Loucy (cell line): ENCODE measurements at regions not wholly inside any gene's neighbourhood (a gene's known extent, or its start where the extent isn't known, plus 50 kb on each side); places are given as distances from the start of the nearest gene placed in this dataset.

Experiments
- H2AFZ ChIP-seq: fragments of 200-600 bp; sonication (generic); 2 replicates; pipeline ENCODE4 v1.6.0; 2016; ENCODE audit warnings: antibody characterized with exemption, mild to moderate bottlenecking, low read length, moderate library complexity
- H3F3A ChIP-seq: fragments of 200-600 bp; 2 replicates; pipeline ENCODE4 v1.6.0; 2016; ENCODE audit warnings: antibody characterized with exemption, low read depth, mild to moderate bottlenecking
- H3K27me3 ChIP-seq: fragments of 200-600 bp; sonication (generic); 2 replicates; pipeline ENCODE4 v1.6.1; 2014; ENCODE audit warnings: low read length, mild to moderate bottlenecking; ENCODE audit not compliant: insufficient read depth, poor library complexity, severe bottlenecking
- H3K36me3 ChIP-seq: fragments of 200-600 bp; sonication (generic); 2 replicates; pipeline ENCODE4 v1.6.1; 2016; ENCODE audit warnings: low read length; ENCODE audit not compliant: insufficient read depth
- H3K4me1 ChIP-seq: fragments of 200-600 bp; sonication (generic); 2 replicates; pipeline ENCODE4 v1.5.1; 2014; ENCODE audit warnings: low read length, mild to moderate bottlenecking; ENCODE audit not compliant: insufficient read depth, poor library complexity, severe bottlenecking
- H3K4me2 ChIP-seq: fragments of 200-600 bp; sonication (generic); 2 replicates; pipeline ENCODE4 v1.6.0; 2014; ENCODE audit warnings: antibody characterized with exemption, low read length, low read depth, mild to moderate bottlenecking; ENCODE audit not compliant: poor library complexity, severe bottlenecking
- H3K4me3 ChIP-seq: fragments of 200-600 bp; sonication (generic); 2 replicates; pipeline ENCODE4 v1.5.1; 2014; ENCODE audit warnings: low read length, mild to moderate bottlenecking, mixed read lengths; ENCODE audit not compliant: poor library complexity, severe bottlenecking
- H3K79me2 ChIP-seq: fragments of 200-600 bp; sonication (generic); 2 replicates; pipeline ENCODE4 v1.6.1; 2014; ENCODE audit warnings: low read length; ENCODE audit not compliant: insufficient read depth
- H3K9ac ChIP-seq: fragments of 200-600 bp; sonication (generic); 2 replicates; pipeline ENCODE4 v1.6.0; 2014; ENCODE audit warnings: mild to moderate bottlenecking, low read depth, low read length, moderate library complexity; ENCODE audit not compliant: poor library complexity, severe bottlenecking
- H3K9me2 ChIP-seq: fragments of 200-600 bp; sonication (generic); replicated peaks from 2 replicates; pipeline ENCODE4 v1.6.1; 2016; ENCODE audit warnings: low read depth, low read length, mixed read lengths
- H3K9me3 ChIP-seq: fragments of 200-600 bp; sonication (generic); 2 replicates; pipeline ENCODE4 v1.6.1; 2014; ENCODE audit warnings: mild to moderate bottlenecking, antibody characterized with exemption, low read length, low read depth; ENCODE audit not compliant: insufficient read depth
- H4K20me1 ChIP-seq: fragments of 200-600 bp; sonication (generic); 2 replicates; pipeline ENCODE4 v1.6.0; 2014; ENCODE audit warnings: antibody characterized with exemption, low read length, mild to moderate bottlenecking; ENCODE audit not compliant: insufficient read depth, poor library complexity, severe bottlenecking
- CTCF ChIP-seq: fragments of 200-600 bp; sonication (generic); conservative IDR thresholded peaks from 2 replicates; pipeline ENCODE4 v1.5.1; 2014; ENCODE audit warnings: mild to moderate bottlenecking, antibody characterized with exemption, low read length
- EZH2phosphoT487 ChIP-seq: fragments of 200-600 bp; IDR thresholded peaks from 2 replicates; pipeline ENCODE4 v1.6.1; 2018; ENCODE audit warnings: antibody characterized with exemption, mild to moderate bottlenecking, moderate library complexity, borderline replicate concordance

DNA sequence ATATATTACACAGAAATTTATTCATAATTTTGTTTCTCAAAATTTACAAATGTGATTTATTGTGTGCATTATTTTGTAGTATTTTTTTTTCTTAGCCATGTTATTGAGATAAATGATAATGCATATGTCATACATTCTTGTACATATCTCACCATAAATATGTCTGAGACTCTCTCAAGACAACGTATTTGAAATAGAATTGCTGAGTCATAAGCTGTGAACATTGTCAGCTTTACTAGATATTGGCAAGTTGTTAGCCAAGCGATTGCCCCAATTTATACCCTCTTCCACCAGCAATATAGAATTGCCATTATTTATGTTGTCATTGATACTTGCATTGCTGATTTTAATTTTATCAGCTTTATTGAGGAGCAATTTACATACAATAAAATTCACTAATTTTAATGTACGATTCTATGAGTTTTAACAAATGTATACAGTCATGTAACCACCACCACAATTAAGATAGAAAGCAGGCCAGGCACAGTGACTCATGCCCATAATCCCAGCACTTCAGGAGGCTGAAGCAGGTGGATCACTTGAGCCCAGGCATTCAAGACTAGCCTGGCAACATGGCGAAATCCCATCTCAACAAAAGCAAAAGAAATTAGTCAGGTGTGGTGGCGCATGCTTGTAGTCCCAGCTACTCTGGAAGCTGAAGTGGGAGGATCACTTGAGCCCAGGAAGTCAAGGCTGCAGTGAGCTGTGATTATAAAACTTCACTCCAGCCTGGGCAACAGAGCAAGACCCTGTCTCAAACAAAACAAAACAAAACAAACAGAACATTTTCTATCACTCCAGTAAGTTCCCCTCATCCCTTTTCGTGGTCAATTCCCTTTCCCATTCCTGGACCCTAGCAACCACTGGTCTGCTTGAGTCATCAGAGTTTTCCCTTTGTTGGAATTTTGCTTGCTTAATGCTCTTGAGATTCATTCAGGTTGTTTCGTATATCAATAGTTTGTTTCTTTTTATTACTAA lies 373.1 kb downstream of the MFSD1 start:
- Histone ChIP-seq H3K27me3 (no peaks in the 10 kb centered on the region), H3K9ac (no peak overlapping the region), H2AFZ (no peak overlapping the region), H3K4me2 (no peak overlapping the region), H3K4me1 (peaks cover under 1% of the 10 kb centered on the region), H4K20me1 (no peaks in the 10 kb centered on the region), H3K79me2 (no peaks in the 10 kb centered on the region), H3F3A (no peaks in the 10 kb centered on the region), H3K36me3 (no peaks in the 10 kb centered on the region), H3K9me3 (no peaks in the 10 kb centered on the region), H3K9me2 (no peaks in the 10 kb centered on the region), H3K4me3 (no peak overlapping the region)
- no peak for TF ChIP-seq CTCF
- TF ChIP-seq EZH2phosphoT487: no peak

GRCh38 chr3:159178209-159178897 lies 376.5 kb downstream of the MFSD1 start:
- Histone ChIP-seq H3K9me3 (no peaks in the 10 kb centered on the region), H3F3A (no peaks in the 10 kb centered on the region), H4K20me1 (no peaks in the 10 kb centered on the region), H3K9me2 (no peaks in the 10 kb centered on the region), H3K4me2 (no peak overlapping the region), H3K4me3 (no peak overlapping the region), H3K36me3 (no peaks in the 10 kb centered on the region), H3K9ac (no peak overlapping the region), H3K27me3 (no peaks in the 10 kb centered on the region), H3K4me1 (peaks cover 8% of the 10 kb centered on the region), H3K79me2 (no peaks in the 10 kb centered on the region), H2AFZ (no peak overlapping the region)
- no peak for TF ChIP-seq CTCF
- TF ChIP-seq EZH2phosphoT487: no peak

DNA sequence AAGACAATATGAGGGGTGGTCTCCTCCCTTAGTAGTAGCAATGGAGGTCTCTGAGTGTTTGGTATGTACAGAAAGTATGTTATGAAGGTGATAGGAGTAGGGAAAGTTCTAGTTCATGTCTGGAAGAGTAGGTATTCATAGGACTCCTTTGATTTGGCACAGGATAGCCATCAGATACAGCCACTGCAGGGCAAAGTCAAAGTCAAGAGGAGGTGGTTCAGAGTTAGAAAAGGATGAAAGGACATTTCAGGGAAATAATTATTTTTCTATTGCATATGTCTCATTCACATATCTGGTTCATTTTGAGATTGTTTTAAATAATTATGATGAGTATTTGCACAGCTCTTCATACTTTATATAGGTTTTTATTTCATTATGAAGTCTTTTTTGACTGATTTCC lies 381.1 kb downstream of the MFSD1 start:
- no peaks in the 10 kb centered on the region for H3K27me3 ChIP-seq
- TF ChIP-seq CTCF (no peak), EZH2phosphoT487 (no peak)
- no peak overlapping the region for H2AFZ ChIP-seq
- H3K36me3 ChIP-seq: no peaks in the 10 kb centered on the region
- H4K20me1 ChIP-seq: no peaks in the 10 kb centered on the region
- H3F3A ChIP-seq: no peaks in the 10 kb centered on the region
- H3K4me2 ChIP-seq: no peak overlapping the region
- no peak overlapping the region for H3K9ac ChIP-seq
- peaks cover 27% of the 10 kb centered on the region for H3K4me1 ChIP-seq
- H3K4me3 ChIP-seq: no peak overlapping the region
- H3K9me2 ChIP-seq: no peaks in the 10 kb centered on the region
- H3K9me3 ChIP-seq: no peaks in the 10 kb centered on the region
- no peaks in the 10 kb centered on the region for H3K79me2 ChIP-seq
